ENCODE measurements at regions not wholly inside any gene's neighbourhood (a gene's known extent, or its start where the extent isn't known, plus 50 kb on each side); places are given as distances from the start of the nearest gene placed in this dataset.
"Not testable (repeated sequence)": the region's sequence is repeated elsewhere in the genome, so short reads cannot be mapped to it uniquely, and the experiment has no call there.

GRCh38 chr6:169101036-169101805 is 152.4 kb downstream of the THBS2 start:
- Histone ChIP-seq H2AFZ (ENCODE audit: low read depth, low read length) (no peak overlapping the region), H3K27ac (ENCODE audit: low read length, poor library complexity, severe bottlenecking) (no peak overlapping the region), H3K23ac (ENCODE audit: low read length in 2 of 2) (no peak overlapping the region), H2BK5ac (ENCODE audit: low read depth, low read length, poor library complexity, severe bottlenecking) (no peak overlapping the region), H2BK120ac (ENCODE audit: low read depth, low read length) (no peak overlapping the region), H3K36me3 (ENCODE audit: control insufficient read depth in 1 of 2, insufficient read depth in 2 of 2, low read depth in 1 of 2, low read length in 2 of 2) (no peaks in the 10 kb centered on the region), H3K4ac (ENCODE audit: low read depth in 1 of 2, low read length in 2 of 2) (no peak overlapping the region), H3K4me2 (ENCODE audit: low read length, poor library complexity, severe bottlenecking) (no peak overlapping the region), H3K14ac (ENCODE audit: low read length in 2 of 2) (no peak overlapping the region), H2AK5ac (ENCODE audit: low read length, severe bottlenecking) (no peak overlapping the region), H2BK12ac (ENCODE audit: low read length in 2 of 2) (no peak overlapping the region), H4K91ac (ENCODE audit: low read length) (no peak overlapping the region), H2BK15ac (ENCODE audit: low read depth, poor library complexity, severe bottlenecking) (no peak overlapping the region), H3K27me3 (ENCODE audit: control insufficient read depth in 1 of 2, insufficient read depth in 1 of 2, low read length in 2 of 2) (no peaks in the 10 kb centered on the region), H3K9ac (ENCODE audit: low read length) (no peak overlapping the region), H3K9me3 (ENCODE audit: control insufficient read depth, low read length) (no peaks in the 10 kb centered on the region), H3K18ac (ENCODE audit: low read depth in 1 of 2, low read length in 2 of 2) (no peak overlapping the region), H4K8ac (ENCODE audit: low read length) (no peak overlapping the region), H3K4me1 (ENCODE audit: control insufficient read depth, insufficient read depth, low read depth, low read length) (peaks cover 10% of the 10 kb centered on the region), H3K79me1 (replicated peaks; ENCODE audit: low read length, poor library complexity, severe bottlenecking) (no peaks in the 10 kb centered on the region), H3K4me3 (ENCODE audit: insufficient read depth in 1 of 2, low read depth in 1 of 2, low read length in 2 of 2) (no peak overlapping the region)
- 71% methylated on average over 5 of the region's 6 CpGs for WGBS
- DNase-seq: no peak

- no peak overlapping the region for H3K4ac ChIP-seq (ENCODE audit: low read depth in 1 of 2, low read length in 2 of 2)
- no peak overlapping the region for H3K18ac ChIP-seq (ENCODE audit: low read depth in 1 of 2, low read length in 2 of 2)
- no peak overlapping the region for H2BK15ac ChIP-seq (ENCODE audit: low read depth, poor library complexity, severe bottlenecking)
- H3K4me2 ChIP-seq (ENCODE audit: low read length, poor library complexity, severe bottlenecking): no peak overlapping the region
- no peak overlapping the region for H3K4me3 ChIP-seq (ENCODE audit: insufficient read depth in 1 of 2, low read depth in 1 of 2, low read length in 2 of 2)
- no peak overlapping the region for H2BK5ac ChIP-seq (ENCODE audit: low read depth, low read length, poor library complexity, severe bottlenecking)
- no peaks in the 10 kb centered on the region for H3K36me3 ChIP-seq (ENCODE audit: control insufficient read depth in 1 of 2, insufficient read depth in 2 of 2, low read depth in 1 of 2, low read length in 2 of 2)
- no peak overlapping the region for H2AFZ ChIP-seq (ENCODE audit: low read depth, low read length)
- H4K91ac ChIP-seq (ENCODE audit: low read length): no peak overlapping the region
- peak overlapping the region; percentile 49 for H2AK5ac ChIP-seq (ENCODE audit: low read length, severe bottlenecking)
- WGBS: 56% methylated on average over 4 of the region's 5 CpGs
- H3K14ac ChIP-seq (ENCODE audit: low read length in 2 of 2): no peak overlapping the region
- H3K27ac ChIP-seq (ENCODE audit: low read length, poor library complexity, severe bottlenecking): no peak overlapping the region
- no peaks in the 10 kb centered on the region for H3K9me3 ChIP-seq (ENCODE audit: control insufficient read depth, low read length)
- no peak overlapping the region for H4K8ac ChIP-seq (ENCODE audit: low read length)
- peaks cover 13% of the 10 kb centered on the region for H3K4me1 ChIP-seq (ENCODE audit: control insufficient read depth, insufficient read depth, low read depth, low read length)
- no peak overlapping the region for H2BK12ac ChIP-seq (ENCODE audit: low read length in 2 of 2)
- H3K23ac ChIP-seq (ENCODE audit: low read length in 2 of 2): no peak overlapping the region
- H3K79me1 ChIP-seq (replicated peaks; ENCODE audit: low read length, poor library complexity, severe bottlenecking): no peaks in the 10 kb centered on the region
- H3K9ac ChIP-seq (ENCODE audit: low read length): no peak overlapping the region
- H2BK120ac ChIP-seq (ENCODE audit: low read depth, low read length): no peak overlapping the region
- no peaks in the 10 kb centered on the region for H3K27me3 ChIP-seq (ENCODE audit: control insufficient read depth in 1 of 2, insufficient read depth in 1 of 2, low read length in 2 of 2)
- DNase-seq: no peak
These were observed 154.0 kb downstream of the THBS2 start for GRCh38 chr6:169099411-169100202.

GRCh38 chr6:169098651-169099050 is 155.0 kb downstream of the THBS2 start:
- not testable (repeated sequence) for DNase-seq; H3K27ac ChIP-seq (ENCODE audit: low read length, poor library complexity, severe bottlenecking); H3K27me3 ChIP-seq (ENCODE audit: control insufficient read depth in 1 of 2, insufficient read depth in 1 of 2, low read length in 2 of 2); H3K4me2 ChIP-seq (ENCODE audit: low read length, poor library complexity, severe bottlenecking); H2BK15ac ChIP-seq (ENCODE audit: low read depth, poor library complexity, severe bottlenecking); H2AFZ ChIP-seq (ENCODE audit: low read depth, low read length); H2AK5ac ChIP-seq (ENCODE audit: low read length, severe bottlenecking); H4K91ac ChIP-seq (ENCODE audit: low read length); H3K9me3 ChIP-seq (ENCODE audit: control insufficient read depth, low read length); H3K18ac ChIP-seq (ENCODE audit: low read depth in 1 of 2, low read length in 2 of 2); H3K79me1 ChIP-seq (replicated peaks; ENCODE audit: low read length, poor library complexity, severe bottlenecking); H2BK5ac ChIP-seq (ENCODE audit: low read depth, low read length, poor library complexity, severe bottlenecking); H3K23ac ChIP-seq (ENCODE audit: low read length in 2 of 2); H3K36me3 ChIP-seq (ENCODE audit: control insufficient read depth in 1 of 2, insufficient read depth in 2 of 2, low read depth in 1 of 2, low read length in 2 of 2); H3K4ac ChIP-seq (ENCODE audit: low read depth in 1 of 2, low read length in 2 of 2); H3K14ac ChIP-seq (ENCODE audit: low read length in 2 of 2); H4K8ac ChIP-seq (ENCODE audit: low read length); H3K4me3 ChIP-seq (ENCODE audit: insufficient read depth in 1 of 2, low read depth in 1 of 2, low read length in 2 of 2); H2BK120ac ChIP-seq (ENCODE audit: low read depth, low read length); H3K9ac ChIP-seq (ENCODE audit: low read length); H2BK12ac ChIP-seq (ENCODE audit: low read length in 2 of 2)
- 72% methylated on average over 2 of the region's 2 CpGs for WGBS
- peaks cover 13% of the 10 kb centered on the region for H3K4me1 ChIP-seq (ENCODE audit: control insufficient read depth, insufficient read depth, low read depth, low read length)

GRCh38 chr6:169098116-169098515 is 155.5 kb downstream of the THBS2 start:
- Histone ChIP-seq H3K23ac (ENCODE audit: low read length in 2 of 2) (no peak overlapping the region), H2AFZ (ENCODE audit: low read depth, low read length) (no peak overlapping the region), H2BK120ac (ENCODE audit: low read depth, low read length) (no peak overlapping the region), H2AK5ac (ENCODE audit: low read length, severe bottlenecking) (no peak overlapping the region), H3K79me1 (replicated peaks; ENCODE audit: low read length, poor library complexity, severe bottlenecking) (no peaks in the 10 kb centered on the region), H3K9me3 (ENCODE audit: control insufficient read depth, low read length) (no peaks in the 10 kb centered on the region), H3K4me1 (ENCODE audit: control insufficient read depth, insufficient read depth, low read depth, low read length) (peaks cover 13% of the 10 kb centered on the region), H4K8ac (ENCODE audit: low read length) (no peak overlapping the region), H4K91ac (ENCODE audit: low read length) (no peak overlapping the region), H3K4me3 (ENCODE audit: insufficient read depth in 1 of 2, low read depth in 1 of 2, low read length in 2 of 2) (no peak overlapping the region), H3K4me2 (ENCODE audit: low read length, poor library complexity, severe bottlenecking) (no peak overlapping the region), H3K27ac (ENCODE audit: low read length, poor library complexity, severe bottlenecking) (no peak overlapping the region), H2BK5ac (ENCODE audit: low read depth, low read length, poor library complexity, severe bottlenecking) (no peak overlapping the region), H3K14ac (ENCODE audit: low read length in 2 of 2) (no peak overlapping the region), H2BK12ac (ENCODE audit: low read length in 2 of 2) (no peak overlapping the region), H3K4ac (ENCODE audit: low read depth in 1 of 2, low read length in 2 of 2) (no peak overlapping the region), H3K18ac (ENCODE audit: low read depth in 1 of 2, low read length in 2 of 2) (no peak overlapping the region), H2BK15ac (ENCODE audit: low read depth, poor library complexity, severe bottlenecking) (no peak overlapping the region), H3K36me3 (ENCODE audit: control insufficient read depth in 1 of 2, insufficient read depth in 2 of 2, low read depth in 1 of 2, low read length in 2 of 2) (no peaks in the 10 kb centered on the region), H3K27me3 (ENCODE audit: control insufficient read depth in 1 of 2, insufficient read depth in 1 of 2, low read length in 2 of 2) (no peaks in the 10 kb centered on the region), H3K9ac (ENCODE audit: low read length) (no peak overlapping the region)
- no peak for DNase-seq
- WGBS: no CpG with 5 or more reads among the region's 1 CpG
